Heart left ventricle (tissue), 16 donors: ENCODE measurements at regions not wholly inside any gene's neighbourhood (a gene's known extent, or its start where the extent isn't known, plus 50 kb on each side); places are given as distances from the start of the nearest gene placed in this dataset.
A peak's percentile ranks its signal among the peaks of the same experiment; 100 is the strongest.
"Not testable (repeated sequence)": the region's sequence is repeated elsewhere in the genome, so short reads cannot be mapped to it uniquely, and the experiment has no call there.

Experiments used
- ATAC-seq, 4 donors: fragments of 200-7000 bp; cut with Tn5 transposase; one replicate each; pipeline ENCODE4 v1.9.1; 2020 to 2022; ENCODE audit warnings: moderate library complexity in 4 of 4, mild to moderate bottlenecking in 3 of 4, moderate number of reproducible peaks in 1 of 4
- DNase-seq, 5 donors: peaks; one replicate each; pipeline ENCODE4 v3.0.0-alpha.2; 2020
- H3K27ac ChIP-seq, 12 donors: fragments of 200-600 bp; sonication (generic) in 4 of 12; one replicate each; pipeline versions ENCODE4 v1.5.0 to v1.8.0; 2016 to 2022; ENCODE audit warnings: mild to moderate bottlenecking in 2 of 12
- H3K27me3 ChIP-seq, 9 donors: fragments of 200-600 bp; sonication (generic) in 2 of 9; one replicate each; pipeline versions ENCODE4 v1.5.1 to v1.8.0; 2016 to 2022; ENCODE audit warnings: mild to moderate bottlenecking in 3 of 9
- H3K36me3 ChIP-seq, 9 donors: fragments of 200-600 bp; sonication (generic) in 2 of 9; one replicate each; pipeline versions ENCODE4 v1.5.0 to v1.8.0; 2018 to 2022; ENCODE audit warnings: mild to moderate bottlenecking in 2 of 9
- H3K4me1 ChIP-seq, 12 donors: fragments of 200-600 bp; sonication (generic) in 4 of 12; one replicate each; pipeline versions ENCODE4 v1.5.0 to v1.8.0; 2016 to 2022; ENCODE audit warnings: mild to moderate bottlenecking in 3 of 12
- H3K4me3 ChIP-seq, 12 donors: fragments of 200-600 bp; sonication (generic) in 4 of 12; one replicate each; pipeline versions ENCODE4 v1.5.0 to v1.8.0; 2017 to 2022; ENCODE audit warnings: mild to moderate bottlenecking in 9 of 12, moderate library complexity in 4 of 12
- H3K9me3 ChIP-seq, 12 donors: fragments of 200-600 bp; sonication (generic) in 4 of 12; one replicate each; pipeline versions ENCODE4 v1.5.0 to v1.8.0; 2016 to 2022; ENCODE audit warnings: mild to moderate bottlenecking in 1 of 12
- POLR2A ChIP-seq, 2 donors: fragments of 450-650 bp; IDR thresholded peaks; one replicate each; pipeline ENCODE4 v1.6.1; 2017; ENCODE audit warnings: antibody characterized with exemption in 2 of 2, mild to moderate bottlenecking in 2 of 2, moderate library complexity in 2 of 2
- WGBS, 4 donors: extraction: QIAGEN DNeasy Blood & Tissue Kit in 2 of 4; methylation state at CpG; one replicate each; pipeline versions ENCODE4 v1.1.5 to v1.1.7; 2013 to 2018; 5-methylcytosine and 5-hydroxymethylcytosine counted together
- intact Hi-C, 10 donors: fragments of 100-400 bp; cut with DNase I; formaldehyde crosslinking; loops; one replicate each; pipeline versions ENCODE4 v1.11.1 to v1.14.2; 2022
- TF ChIP-seq, protein P1 (sequence below), 12 donors: fragments of 200-600 bp; sonication (generic) in 4 of 12; IDR thresholded peaks; one replicate each; pipeline versions ENCODE4 v1.5.0 to v1.8.0; 2018 to 2022; ENCODE audit warnings: antibody characterized with exemption in 12 of 12, mild to moderate bottlenecking in 5 of 12
- donor health status: ischemic (EF 13 %, LVEDD 7.1; RV severe dilation, severe dysfunction).
- donor health status: healthy with polysubstance abuse.
- donor health status: DM: no; HTN: yes; CAD: no.
- donor health status: DM: no; HTN: no; CAD: no.
- donor health status: ischemic (EF 25% LVEDD 6.9; RV normal size, moderate dysfunction).
- donor health status: ischemic (EF 25% LVEDD 5.7; RV mildly dilated, moderate dysfunction).
- donor health status: healthy.
- donor health status: DM: yes; HTN: yes; CAD: no.
- donor health status: ischemic (EF 35%, LVEDD 5.7; RV mildly dilated, moderate dysfunction).
- donor health status: nonischemic (EF 11% LVEDD 7.7; RV severe dilation, severe dysfunction).
- donor health status: DM: yes; HTN: yes; CAD: no.
- donor health status: PGD.
- donor health status: ischemic (EF 29% LVEDD 5.4; RV normal size, mild dysfunction).
- donor health status: nonischemic (EF 23%, LVEDD 6.1; RV moderate dilation, normal function).

DNA sequence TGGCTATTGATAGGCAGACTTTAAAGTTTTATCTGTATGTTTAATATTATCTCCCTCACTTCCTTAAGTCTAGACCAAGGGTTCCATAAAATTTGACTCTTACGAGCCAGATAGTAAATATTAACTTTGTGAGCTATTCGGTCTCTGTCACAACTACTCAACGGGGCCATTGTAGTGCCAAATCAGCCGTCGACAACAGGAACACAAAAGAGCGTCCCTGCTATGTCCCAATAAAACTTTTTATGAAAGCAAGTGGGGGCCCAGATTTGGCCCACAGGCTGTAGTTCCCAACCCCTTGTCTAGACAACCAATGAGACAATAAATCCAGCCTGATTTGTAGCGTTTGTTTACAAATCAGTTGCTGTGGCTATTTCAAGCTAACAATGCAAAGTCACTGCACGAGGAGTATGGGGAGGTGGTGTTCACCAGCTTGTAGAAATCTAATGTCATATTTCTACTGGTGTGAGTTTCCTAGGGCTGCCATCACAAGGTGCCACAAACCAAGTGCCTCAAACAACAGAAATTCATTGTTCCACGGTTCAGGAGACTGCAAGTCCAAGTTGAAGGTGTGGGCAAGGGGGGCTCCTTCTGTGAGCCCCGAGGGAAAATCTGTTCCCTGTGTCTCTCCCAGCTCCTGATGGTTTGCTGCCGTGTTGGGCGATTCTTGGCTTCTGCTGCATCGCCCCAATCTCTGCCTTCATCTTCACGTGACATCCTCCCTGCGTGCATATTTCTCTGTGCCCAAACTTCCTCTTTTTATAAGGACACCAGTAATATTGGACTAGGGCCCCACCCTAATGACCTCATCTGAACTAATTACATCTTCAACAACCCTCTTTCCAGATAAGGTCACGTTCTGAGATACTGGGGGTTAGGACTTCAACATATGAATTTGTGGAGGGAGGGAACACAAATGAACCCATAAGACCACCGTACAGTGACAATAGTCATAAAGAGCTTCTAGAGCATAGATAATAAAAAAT, 356.0 kb upstream of the JARID2 start:
- Histone ChIP-seq H3K27me3 (no peaks in the 10 kb centered on the region), H3K4me1 (peaks cover 0 to 22% (median 9%) of the 10 kb centered on the region in 12 donors), H3K9me3 (peaks cover 0 to 11% (median 0%) of the 10 kb centered on the region in 12 donors), H3K4me3 (no peak overlapping the region), H3K36me3 (no peaks in the 10 kb centered on the region), H3K27ac (peak overlapping the region in 3 of 12 donors; percentile 43 to 80 (median 60))
- ATAC-seq (no peak), DNase-seq (no peak)
- TF ChIP-seq POLR2A (IDR thresholded peaks at IDR 0.05): no peak
- TF ChIP-seq, protein P1, sequence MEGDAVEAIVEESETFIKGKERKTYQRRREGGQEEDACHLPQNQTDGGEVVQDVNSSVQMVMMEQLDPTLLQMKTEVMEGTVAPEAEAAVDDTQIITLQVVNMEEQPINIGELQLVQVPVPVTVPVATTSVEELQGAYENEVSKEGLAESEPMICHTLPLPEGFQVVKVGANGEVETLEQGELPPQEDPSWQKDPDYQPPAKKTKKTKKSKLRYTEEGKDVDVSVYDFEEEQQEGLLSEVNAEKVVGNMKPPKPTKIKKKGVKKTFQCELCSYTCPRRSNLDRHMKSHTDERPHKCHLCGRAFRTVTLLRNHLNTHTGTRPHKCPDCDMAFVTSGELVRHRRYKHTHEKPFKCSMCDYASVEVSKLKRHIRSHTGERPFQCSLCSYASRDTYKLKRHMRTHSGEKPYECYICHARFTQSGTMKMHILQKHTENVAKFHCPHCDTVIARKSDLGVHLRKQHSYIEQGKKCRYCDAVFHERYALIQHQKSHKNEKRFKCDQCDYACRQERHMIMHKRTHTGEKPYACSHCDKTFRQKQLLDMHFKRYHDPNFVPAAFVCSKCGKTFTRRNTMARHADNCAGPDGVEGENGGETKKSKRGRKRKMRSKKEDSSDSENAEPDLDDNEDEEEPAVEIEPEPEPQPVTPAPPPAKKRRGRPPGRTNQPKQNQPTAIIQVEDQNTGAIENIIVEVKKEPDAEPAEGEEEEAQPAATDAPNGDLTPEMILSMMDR (IDR thresholded peaks at IDR 0.05): no peak
- WGBS, 4 donors: 89 to 93% (median 92%) methylated on average over 17 of the region's 17 CpGs
- intact Hi-C loops: loop anchor here in 5 of 10 donors (5.0 to 10.0 kb wide), 5 partner anchors 352 to 675 kb away; partner anchors contain the start of gene JARID2 (in 3 of the 5)

DNA sequence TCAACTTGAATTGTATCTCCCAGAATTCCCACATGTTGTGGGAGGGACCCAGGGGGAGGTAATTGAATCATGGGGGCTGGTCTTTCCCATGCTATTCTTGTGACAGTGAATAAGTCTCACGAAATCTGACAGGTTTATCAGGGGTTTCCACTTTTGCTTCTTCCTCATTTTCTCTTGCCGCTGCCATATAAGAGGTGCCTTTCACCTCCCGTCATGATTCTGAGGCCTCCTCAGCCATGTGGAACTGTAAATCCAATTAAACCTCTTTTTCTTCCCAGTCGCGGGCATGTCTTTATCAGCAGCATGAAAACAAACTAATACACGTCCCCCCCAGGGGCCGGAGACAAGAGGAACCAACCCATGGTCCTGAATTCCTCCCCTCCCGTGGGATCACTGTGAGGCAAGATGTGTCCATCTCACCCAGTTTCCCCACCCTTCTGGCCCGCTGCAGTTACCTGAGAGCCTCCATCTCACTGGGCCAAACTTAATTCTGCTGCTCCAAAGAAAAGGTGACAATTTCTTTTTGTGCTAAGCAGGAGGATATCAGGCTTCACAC, 354.0 kb upstream of the JARID2 start:
- H3K27ac ChIP-seq, intact Hi-C loops, H3K27me3 ChIP-seq, H3K36me3 ChIP-seq, ATAC-seq, H3K4me3 ChIP-seq, DNase-seq: not testable (repeated sequence)
- Histone ChIP-seq H3K4me1 (peaks cover 0 to 22% (median 5%) of the 10 kb centered on the region in 12 donors), H3K9me3 (peaks cover 0 to 11% (median 0%) of the 10 kb centered on the region in 12 donors)
- 73 to 90% (median 81%) methylated on average over 9 of the region's 9 CpGs for WGBS, 4 donors

DNA sequence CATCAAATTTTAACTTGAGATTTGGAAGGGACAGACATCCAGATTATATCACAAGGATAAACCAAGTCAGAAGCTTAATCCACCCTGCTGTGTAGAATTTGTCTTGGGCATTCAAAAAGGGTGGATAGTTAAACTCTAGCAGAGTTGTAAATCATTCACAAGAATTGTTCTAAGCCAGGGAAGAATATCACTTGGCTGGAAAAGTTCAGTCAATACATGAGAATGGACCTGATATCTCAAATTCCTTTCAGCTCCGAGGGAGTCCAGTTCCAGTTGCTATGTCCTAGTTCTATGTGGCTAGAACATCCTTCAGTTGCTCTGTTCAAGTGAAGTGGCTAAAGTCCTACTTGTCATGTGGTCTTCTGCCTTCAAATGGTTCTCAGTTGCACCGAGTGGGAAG, 351.8 kb upstream of the JARID2 start:
- TF ChIP-seq POLR2A (IDR thresholded peaks at IDR 0.05): no peak
- TF ChIP-seq, protein P1 (IDR thresholded peaks at IDR 0.05): no peak
- peaks cover 0 to 11% (median 0%) of the 10 kb centered on the region in 12 donors for H3K9me3 ChIP-seq
- H3K27ac ChIP-seq: no peak overlapping the region
- WGBS, 4 donors: 89 to 96% (median 94%) methylated on average over 2 of the region's 2 CpGs
- H3K27me3 ChIP-seq: no peaks in the 10 kb centered on the region
- peaks cover 0 to 2% (median 0%) of the 10 kb centered on the region in 12 donors for H3K4me1 ChIP-seq
- DNase-seq: no peak
- ATAC-seq: no peak
- intact Hi-C loops: no loop called here
- no peaks in the 10 kb centered on the region for H3K36me3 ChIP-seq
- H3K4me3 ChIP-seq: no peak overlapping the region

DNA sequence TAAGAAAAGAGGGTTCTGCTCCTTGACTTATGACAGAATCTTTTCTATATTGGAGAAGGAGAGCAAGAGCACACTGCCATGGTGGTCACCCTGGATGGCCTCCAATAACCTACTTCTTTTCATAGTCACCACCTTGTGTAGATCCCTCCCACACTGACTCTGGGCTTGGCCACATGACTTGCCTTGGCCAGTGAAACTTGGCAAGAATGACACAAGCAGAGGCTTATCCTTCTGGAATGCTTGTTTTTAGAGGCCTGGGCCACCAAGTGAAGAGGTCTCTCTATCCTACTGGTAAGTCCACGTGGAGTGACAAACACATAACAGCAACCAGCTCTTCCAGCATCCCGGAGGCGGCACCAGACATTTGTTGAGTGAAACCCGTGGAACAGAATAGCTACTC, 349.4 kb upstream of the JARID2 start:
- H3K4me3 ChIP-seq: no peak overlapping the region
- WGBS, 4 donors: 55 to 67% (median 59%) methylated on average over 4 of the region's 4 CpGs
- intact Hi-C loops: no loop called here
- no peaks in the 10 kb centered on the region for H3K27me3 ChIP-seq
- no peak for DNase-seq
- no peaks in the 10 kb centered on the region for H3K36me3 ChIP-seq
- H3K9me3 ChIP-seq: peaks cover 0 to 4% (median 0%) of the 10 kb centered on the region in 12 donors
- ATAC-seq: no peak
- no peak overlapping the region for H3K27ac ChIP-seq
- no peaks in the 10 kb centered on the region for H3K4me1 ChIP-seq
- TF ChIP-seq, protein P1 (IDR thresholded peaks at IDR 0.05): no peak
- TF ChIP-seq POLR2A (IDR thresholded peaks at IDR 0.05): no peak
